Stimulated activated CD4-positive, alpha-beta T cell treated with anti-CD3 and anti-CD28 coated beads, Interleukin-1b, Interleukin-23, amount 100 ng/mL, for 24 hours (primary cell): ENCODE measurements at regions not wholly inside any gene's neighbourhood (a gene's known extent, or its start where the extent isn't known, plus 50 kb on each side); places are given as distances from the start of the nearest gene placed in this dataset.
"Not testable (repeated sequence)": the region's sequence is repeated elsewhere in the genome, so short reads cannot be mapped to it uniquely, and the experiment has no call there.

ENCODE experiments used
- DNase-seq, 4 experiments: peaks; one replicate each; pipeline ENCODE4 v3.0.0-alpha.2; 2020; ENCODE audit warnings: low read depth in 4 of 4, low spot score in 1 of 4

DNA sequence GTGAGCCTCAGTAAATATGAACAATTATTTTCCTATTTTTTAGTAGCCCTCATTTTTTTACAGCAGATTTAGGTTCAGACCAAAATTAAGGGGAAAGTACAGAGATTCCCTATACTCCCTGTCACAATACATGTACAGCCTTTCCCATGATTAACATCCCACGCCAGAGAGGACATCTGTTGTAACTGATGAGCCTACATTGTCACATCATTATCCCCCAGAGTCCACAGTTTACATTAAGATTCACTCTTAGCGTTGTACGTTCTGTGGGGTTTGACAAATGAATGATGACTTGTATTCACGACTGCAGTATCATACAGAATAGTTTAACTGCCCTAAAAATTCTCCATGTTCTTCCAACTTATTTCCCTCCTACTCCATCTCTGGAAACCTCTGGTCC lies 262.3 kb upstream of the MSX2 start:
- no peak for DNase-seq

GRCh38 chr5:174464504-174465165 lies 259.7 kb upstream of the MSX2 start:
- DNase-seq: no peak

- not testable (repeated sequence) for DNase-seq
Measured at GRCh38 chr5:174471528-174471927, 252.9 kb upstream of the MSX2 start.

- no peak for DNase-seq
Measured at GRCh38 chr5:174472956-174473355, 251.4 kb upstream of the MSX2 start.

GRCh38 chr5:174476001-174476400 lies 248.4 kb upstream of the MSX2 start:
- not testable (repeated sequence) for DNase-seq

- DNase-seq: no peak
Measured at GRCh38 chr5:174479325-174479724, 245.1 kb upstream of the MSX2 start.

- no peak for DNase-seq
Measured at GRCh38 chr5:174481737-174482136, 242.6 kb upstream of the MSX2 start.

DNA sequence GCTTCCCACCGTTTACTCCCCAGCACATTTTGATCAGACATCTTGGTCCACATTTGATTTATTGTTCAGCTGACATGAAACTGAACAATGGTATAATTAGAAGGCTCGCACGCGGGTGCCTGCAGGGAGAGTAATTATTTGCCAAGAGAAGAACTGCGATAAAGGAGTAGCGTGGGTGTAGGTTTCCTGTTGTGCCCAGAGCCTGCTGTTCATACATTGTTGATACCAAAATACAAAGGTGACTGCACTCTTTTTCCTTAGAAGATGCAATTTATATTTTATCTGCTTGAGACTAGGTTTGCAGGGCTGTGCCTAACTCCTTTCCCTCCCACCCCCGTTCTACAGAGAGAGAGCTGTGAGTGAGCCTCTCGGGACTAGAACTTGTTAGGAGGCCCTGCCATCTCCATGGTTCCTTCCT lies 241.8 kb upstream of the MSX2 start:
- no peak for DNase-seq

DNA sequence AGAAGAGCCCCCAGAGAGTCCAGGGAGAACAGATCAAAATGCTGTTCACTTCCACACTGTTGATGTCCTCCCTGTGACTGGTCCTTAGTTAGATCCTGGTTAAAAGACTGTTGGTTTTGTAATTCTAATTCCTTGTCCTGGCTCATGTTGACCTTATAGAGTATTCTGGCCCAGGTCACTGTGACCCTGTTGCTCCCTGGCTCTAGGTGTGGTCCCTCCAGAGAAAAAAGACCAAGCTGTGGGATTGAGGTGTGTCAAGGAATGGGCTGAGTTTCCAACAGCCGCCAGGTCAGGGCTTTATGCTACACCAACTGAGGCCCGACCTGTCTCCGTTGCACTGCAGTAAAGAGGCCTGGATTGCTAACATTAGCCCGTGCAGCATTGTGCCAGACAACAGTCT lies 241.0 kb upstream of the MSX2 start:
- no peak for DNase-seq

- no peak for DNase-seq
Measured at GRCh38 chr5:174489215-174489614, 235.2 kb upstream of the MSX2 start.

DNA sequence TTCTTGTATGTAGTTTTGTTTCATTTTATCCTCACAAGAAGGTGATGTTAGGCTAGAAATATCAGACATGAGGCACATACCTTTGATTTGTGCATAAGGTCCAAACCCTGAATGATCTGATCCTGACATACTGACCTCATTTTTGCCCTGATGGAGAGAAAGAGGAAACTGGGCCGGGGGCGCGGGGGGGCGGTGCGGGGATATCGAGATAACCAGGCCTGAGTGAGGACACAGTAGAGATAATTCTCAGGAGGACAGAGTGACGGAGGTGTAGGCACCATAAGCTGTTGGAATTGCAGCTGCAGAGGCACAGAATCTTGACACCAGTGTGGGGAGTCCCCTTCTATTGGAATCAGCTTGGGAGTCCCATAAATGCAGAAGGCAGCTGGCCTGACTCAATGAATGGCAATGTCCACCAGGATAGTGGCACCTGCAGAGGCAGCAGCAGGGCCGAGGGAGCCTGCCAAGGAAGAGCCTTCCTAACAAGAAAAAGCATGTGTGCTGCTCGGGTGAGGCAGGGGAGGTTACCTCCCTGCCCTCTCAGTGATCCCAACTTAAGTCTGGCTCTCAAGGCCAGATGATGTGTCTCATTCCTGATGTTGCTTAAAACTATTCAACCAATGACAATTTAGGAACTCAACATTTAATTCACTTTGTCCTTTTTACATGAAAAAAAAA lies 234.3 kb upstream of the MSX2 start:
- DNase-seq: no peak

DNA sequence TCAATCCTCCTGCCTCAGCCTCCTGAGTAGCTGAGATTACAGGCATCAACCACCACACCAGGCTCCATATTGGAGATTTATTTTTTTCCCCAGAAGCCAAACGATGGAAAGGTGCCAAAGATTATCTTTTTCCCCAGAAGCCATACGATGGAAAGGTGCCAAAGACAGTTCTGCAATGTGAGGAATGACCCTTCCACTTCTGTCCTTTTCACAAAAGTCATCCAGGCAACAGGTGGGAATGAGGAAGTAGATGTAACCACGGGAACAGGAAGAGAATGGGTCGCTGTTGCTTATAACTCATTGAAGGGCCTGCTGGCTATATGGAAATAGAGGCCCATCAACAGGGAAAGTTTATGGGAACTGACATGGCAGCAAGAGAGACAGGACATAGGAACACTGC lies 233.7 kb upstream of the MSX2 start:
- no peak for DNase-seq

DNA sequence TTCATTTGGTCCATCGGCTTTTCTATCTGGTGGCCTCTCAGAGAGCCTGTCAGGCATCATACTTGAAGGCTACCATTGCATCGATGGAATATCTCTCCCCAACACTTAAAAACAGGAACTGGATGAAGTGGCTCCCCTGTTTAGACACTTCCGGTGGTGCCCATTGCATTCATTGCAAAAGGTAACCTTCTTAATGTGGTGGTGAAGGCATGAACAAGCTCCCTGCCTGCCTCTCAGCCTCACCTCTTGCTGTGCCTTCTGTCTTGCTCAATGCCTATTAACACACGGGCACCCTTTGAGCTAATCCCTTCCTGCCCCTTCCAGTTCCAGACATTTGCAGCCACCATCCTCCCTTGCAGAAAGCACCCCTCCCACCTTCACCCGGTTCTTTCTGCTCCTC lies 233.1 kb upstream of the MSX2 start:
- no peak for DNase-seq

GRCh38 chr5:174491761-174492350 lies 232.5 kb upstream of the MSX2 start:
- no peak for DNase-seq

GRCh38 chr5:174493530-174493929 lies 230.9 kb upstream of the MSX2 start:
- DNase-seq: no peak

DNA sequence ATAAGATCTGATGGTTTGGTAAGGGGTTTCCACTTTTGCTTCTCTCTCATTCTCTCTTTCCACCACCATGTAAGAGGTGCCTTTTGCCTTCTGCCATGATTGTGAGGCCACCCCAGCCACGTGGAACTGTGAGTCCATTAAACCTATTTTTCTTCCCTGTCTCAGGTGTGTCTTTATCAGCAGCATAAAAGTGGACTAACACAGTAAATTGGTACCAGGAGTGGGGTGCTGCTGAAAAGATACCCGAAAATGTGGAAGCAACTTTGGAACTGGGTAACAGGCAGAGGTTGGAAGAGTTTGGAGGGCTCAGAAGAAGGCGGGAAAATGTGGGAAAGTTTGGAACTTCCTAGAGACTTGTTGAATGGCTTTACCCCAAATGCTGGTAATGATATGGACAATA lies 226.4 kb upstream of the MSX2 start:
- DNase-seq: not testable (repeated sequence)

DNA sequence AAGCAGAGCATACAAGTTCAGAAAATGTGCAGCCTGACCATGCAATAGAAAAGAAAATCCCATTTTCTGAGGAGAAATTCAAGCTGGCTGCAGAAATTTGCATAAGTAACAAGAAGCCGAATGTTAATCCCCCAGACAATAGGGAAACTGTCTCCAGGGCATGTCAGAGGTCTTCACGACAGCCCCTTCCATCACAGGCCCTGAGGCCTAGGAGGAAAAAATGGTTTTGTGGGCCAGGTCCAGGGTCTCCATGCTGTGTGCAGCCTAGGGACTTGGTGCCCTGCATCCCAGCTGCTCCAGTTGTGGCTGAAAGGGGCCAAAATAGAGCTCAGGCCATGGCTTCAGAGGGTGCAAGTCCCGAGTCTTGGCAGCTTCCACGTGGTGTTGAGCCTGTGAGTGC lies 225.8 kb upstream of the MSX2 start:
- not testable (repeated sequence) for DNase-seq

GRCh38 chr5:174500636-174501035 lies 223.7 kb upstream of the MSX2 start:
- DNase-seq: no peak

GRCh38 chr5:174501461-174502069 lies 222.8 kb upstream of the MSX2 start:
- no peak for DNase-seq

DNA sequence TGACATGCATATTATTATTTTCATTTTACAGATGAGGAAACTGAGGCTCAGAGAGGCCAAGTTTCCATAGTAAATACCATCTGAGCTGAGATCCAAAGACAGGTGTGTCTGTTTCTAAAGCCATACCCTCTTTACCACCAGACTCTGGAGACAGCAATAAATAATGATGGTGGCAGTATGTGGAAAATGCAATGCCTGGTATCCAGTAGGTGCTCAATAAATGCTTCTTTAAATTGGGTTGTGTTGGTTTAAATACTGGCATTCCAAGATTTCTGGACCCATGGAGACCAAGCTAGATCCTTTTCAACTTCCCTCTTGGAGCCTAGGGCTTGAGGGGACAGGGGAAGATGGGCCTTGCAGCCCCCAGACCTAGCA lies 221.3 kb upstream of the MSX2 start:
- no peak for DNase-seq

GRCh38 chr5:174503461-174504265 lies 220.7 kb upstream of the MSX2 start:
- DNase-seq: no peak
